H9 (cell line): ENCODE measurements at regions not wholly inside any gene's neighbourhood (a gene's known extent, or its start where the extent isn't known, plus 50 kb on each side); places are given as distances from the start of the nearest gene placed in this dataset.

Experiments used
- DNase-seq: peaks from one replicate; pipeline ENCODE4 v3.0.0-alpha.2; 2017
- H2AFZ ChIP-seq: one replicate; pipeline ENCODE4 v1.6.1; 2013; ENCODE audit warnings: mild to moderate bottlenecking, low read length, control low read depth, moderate library complexity
- H2AK5ac ChIP-seq: 2 replicates; pipeline ENCODE4 v1.6.1; 2013; ENCODE audit warnings: low read length, control low read depth, mixed read lengths; ENCODE audit not compliant: insufficient read length
- H2BK120ac ChIP-seq: one replicate; pipeline ENCODE4 v1.6.1; 2013; ENCODE audit warnings: low read depth, mild to moderate bottlenecking, low read length, control low read depth, inconsistent platforms; ENCODE audit not compliant: poor library complexity, severe bottlenecking
- H2BK12ac ChIP-seq: 2 replicates; pipeline ENCODE4 v1.6.1; 2013; ENCODE audit warnings: low read length, control low read depth, mixed read lengths, low read depth; ENCODE audit not compliant: insufficient read length
- H2BK15ac ChIP-seq: 2 replicates; pipeline ENCODE4 v1.6.1; 2013; ENCODE audit warnings: low read depth, low read length, control low read depth
- H2BK20ac ChIP-seq: one replicate; pipeline ENCODE4 v1.6.1; 2013; ENCODE audit warnings: low read depth, mild to moderate bottlenecking, low read length, control low read depth, inconsistent platforms; ENCODE audit not compliant: poor library complexity, severe bottlenecking
- H2BK5ac ChIP-seq: 2 replicates; pipeline ENCODE4 v1.6.1; 2013; ENCODE audit warnings: low read length, control low read depth, mixed read lengths; ENCODE audit not compliant: insufficient read length
- H3K14ac ChIP-seq: 2 replicates; pipeline ENCODE4 v1.6.1; 2013; ENCODE audit warnings: low read length, control low read depth; ENCODE audit not compliant: insufficient read depth
- H3K18ac ChIP-seq: 2 replicates; pipeline ENCODE4 v1.6.1; 2013; ENCODE audit warnings: low read depth, mild to moderate bottlenecking, mixed read lengths, low read length, control low read depth; ENCODE audit not compliant: insufficient read length
- H3K23ac ChIP-seq: 2 replicates; pipeline ENCODE4 v1.6.1; 2013; ENCODE audit warnings: low read length, control low read depth, mixed read lengths, low read depth; ENCODE audit not compliant: insufficient read length
- H3K23me2 ChIP-seq: 2 replicates; pipeline ENCODE4 v1.6.1; 2013; ENCODE audit warnings: low read depth, mild to moderate bottlenecking, mixed read lengths, low read length, control low read depth; ENCODE audit not compliant: insufficient read length, poor library complexity, severe bottlenecking
- H3K27ac ChIP-seq: 2 replicates; pipeline ENCODE4 v1.5.1; 2013; ENCODE audit warnings: low read length, control low read depth, mixed read lengths, low read depth; ENCODE audit not compliant: insufficient read length
- H3K27me3 ChIP-seq: 2 replicates; pipeline ENCODE4 v1.6.1; 2013; ENCODE audit warnings: low read length, control low read depth, inconsistent platforms; ENCODE audit not compliant: insufficient read depth
- H3K4ac ChIP-seq: 2 replicates; pipeline ENCODE4 v1.6.1; 2013; ENCODE audit warnings: low read depth, mild to moderate bottlenecking, control low read depth, inconsistent platforms, low read length, moderate library complexity
- H3K4me1 ChIP-seq: 2 replicates; pipeline ENCODE4 v1.6.1; 2013; ENCODE audit warnings: low read length, control low read depth, inconsistent platforms; ENCODE audit not compliant: insufficient read depth
- H3K4me2 ChIP-seq: 2 replicates; pipeline ENCODE4 v1.6.1; 2013; ENCODE audit warnings: low read length, control low read depth, mixed read lengths; ENCODE audit not compliant: insufficient read length, insufficient read depth
- H3K56ac ChIP-seq: 2 replicates; pipeline ENCODE4 v1.6.1; 2013; ENCODE audit warnings: low read depth, mild to moderate bottlenecking, mixed read lengths, low read length, control low read depth; ENCODE audit not compliant: insufficient read length
- H3K79me1 ChIP-seq: 2 replicates; pipeline ENCODE4 v1.6.1; 2013; ENCODE audit warnings: low read depth, mild to moderate bottlenecking, moderate library complexity, low read length, control low read depth, inconsistent platforms; ENCODE audit not compliant: insufficient read depth, poor library complexity, severe bottlenecking
- H3K79me2 ChIP-seq: 2 replicates; pipeline ENCODE4 v1.6.1; 2013; ENCODE audit warnings: low read length, control low read depth, inconsistent platforms; ENCODE audit not compliant: insufficient read depth
- H3K9ac ChIP-seq: 2 replicates; pipeline ENCODE4 v1.6.1; 2013; ENCODE audit warnings: low read length, control low read depth, mixed read lengths; ENCODE audit not compliant: insufficient read length; ENCODE audit errors: extremely low read depth
- H3K9me3 ChIP-seq: one replicate; pipeline ENCODE4 v1.6.1; 2013; ENCODE audit warnings: low read depth, low read length, inconsistent platforms; ENCODE audit not compliant: control insufficient read depth
- H3T11ph ChIP-seq: one replicate; pipeline ENCODE4 v1.6.1; 2013; ENCODE audit warnings: mild to moderate bottlenecking, low read length, control low read depth, inconsistent platforms
- H4K20me1 ChIP-seq: one replicate; pipeline ENCODE4 v1.6.1; 2013; ENCODE audit not compliant: control insufficient read depth, insufficient read length, insufficient read depth
- H4K5ac ChIP-seq: 2 replicates; pipeline ENCODE4 v1.6.1; 2013; ENCODE audit warnings: low read depth, mild to moderate bottlenecking, mixed read lengths, low read length, control low read depth; ENCODE audit not compliant: insufficient read length
- H4K8ac ChIP-seq: replicated peaks from 2 replicates; pipeline ENCODE4 v1.6.1; 2013; ENCODE audit warnings: low read length, control low read depth, mixed read lengths, low read depth; ENCODE audit not compliant: insufficient read length
- H4K91ac ChIP-seq: 2 replicates; pipeline ENCODE4 v1.6.1; 2013; ENCODE audit warnings: low read depth, mild to moderate bottlenecking, moderate library complexity, mixed read lengths, low read length, control low read depth; ENCODE audit not compliant: insufficient read length
- H3K27ac Mint-ChIP-seq, 3 experiments: 2 replicates in 2 of 3; 3 replicates in 1 of 3; pipeline ENCODE4 v1.8.0; 2020 to 2021; ENCODE audit warnings: mixed read lengths in 3 of 3, mild to moderate bottlenecking in 1 of 3, moderate library complexity in 1 of 3
- H3K27me3 Mint-ChIP-seq: 2 replicates; pipeline ENCODE4 v1.8.0; 2021; ENCODE audit warnings: low read depth, mild to moderate bottlenecking, moderate library complexity, mixed read lengths
- H3K36me3 Mint-ChIP-seq, 3 experiments: 2 replicates in 2 of 3; 3 replicates in 1 of 3; pipeline ENCODE4 v1.8.0; 2020 to 2021; ENCODE audit warnings: low read depth in 3 of 3, mixed read lengths in 3 of 3; ENCODE audit not compliant: insufficient read depth in 1 of 3
- H3K4me1 Mint-ChIP-seq, 2 experiments: 2 replicates each; pipeline ENCODE4 v1.8.0; 2020; ENCODE audit warnings: mixed read lengths in 2 of 2
- H3K4me3 Mint-ChIP-seq, 2 experiments: 2 replicates in 1 of 2; 3 replicates in 1 of 2; pipeline ENCODE4 v1.8.0; 2020 to 2021; ENCODE audit warnings: mild to moderate bottlenecking in 2 of 2, mixed read lengths in 2 of 2, moderate library complexity in 1 of 2
- H3K9me3 Mint-ChIP-seq, 2 experiments: 2 replicates in 1 of 2; 3 replicates in 1 of 2; pipeline ENCODE4 v1.8.0; 2020; ENCODE audit warnings: mild to moderate bottlenecking in 2 of 2, mixed read lengths in 2 of 2, moderate library complexity in 1 of 2
- CTCF ChIP-seq: fragments of 200-600 bp; sonication (generic); conservative IDR thresholded peaks from 3 replicates; pipeline ENCODE4 v1.8.0; 2021; ENCODE audit warnings: antibody characterized with exemption, mild to moderate bottlenecking
- WGBS: extraction: QIAGEN DNeasy Blood & Tissue Kit; methylation state at CpG from one replicate; pipeline ENCODE4 v1.1.7; 2013; ENCODE audit warnings: missing lambda C conversion rate, low lambda C conversion rate, mixed read lengths; ENCODE audit not compliant: insufficient read length; ENCODE audit errors: extremely low coverage; 5-methylcytosine and 5-hydroxymethylcytosine counted together

- no CpG with 5 or more reads among the region's 3 CpGs for WGBS
- H3K36me3 Mint-ChIP-seq, result no peaks in the 10 kb centered on the region
- no peak overlapping the region for H2BK120ac ChIP-seq
- H3K27ac Mint-ChIP-seq, result no peak overlapping the region
- H3K4ac ChIP-seq, result no peak overlapping the region
- TF ChIP-seq CTCF, result no peak
- H2AFZ ChIP-seq, result no peak overlapping the region
- H4K91ac ChIP-seq, result no peak overlapping the region
- no peaks in the 10 kb centered on the region for H3K9me3 ChIP-seq
- H3K18ac ChIP-seq, result no peak overlapping the region
- H4K8ac ChIP-seq, result no peak overlapping the region
- H3K27me3 Mint-ChIP-seq, result no peaks in the 10 kb centered on the region
- H2BK12ac ChIP-seq, result no peak overlapping the region
- no peak for DNase-seq
- no peak overlapping the region for H3K56ac ChIP-seq
- H3K23me2 ChIP-seq, result no peaks in the 10 kb centered on the region
- no peak overlapping the region for H3K9ac ChIP-seq
- no peak overlapping the region for H3K4me3 Mint-ChIP-seq
- H2AK5ac ChIP-seq, result no peak overlapping the region
- no peak overlapping the region for H4K5ac ChIP-seq
- no peak overlapping the region for H3K4me2 ChIP-seq
- H3K79me2 ChIP-seq, result no peaks in the 10 kb centered on the region
- H3K9me3 Mint-ChIP-seq, result no peaks in the 10 kb centered on the region; a peak in 1 of 5 replicates
- no peak overlapping the region for H2BK5ac ChIP-seq
- no peak overlapping the region for H2BK20ac ChIP-seq
- no peaks in the 10 kb centered on the region for H3K4me1 ChIP-seq
- no peak overlapping the region for H3T11ph ChIP-seq
- no peaks in the 10 kb centered on the region for H3K4me1 Mint-ChIP-seq
- no peak overlapping the region for H3K27ac ChIP-seq
- no peaks in the 10 kb centered on the region for H3K27me3 ChIP-seq
- H3K14ac ChIP-seq, result no peak overlapping the region
- no peak overlapping the region for H3K23ac ChIP-seq
- no peak overlapping the region for H2BK15ac ChIP-seq
- H3K79me1 ChIP-seq, result no peaks in the 10 kb centered on the region
- H4K20me1 ChIP-seq, result no peaks in the 10 kb centered on the region
These were observed 635.0 kb downstream of the REEP3 start for GRCh38 chr10:64156166-64156565.
